ENCODE measurements at regions not wholly inside any gene's neighbourhood (a gene's known extent, or its start where the extent isn't known, plus 50 kb on each side); places are given as distances from the start of the nearest gene placed in this dataset.
"Not testable (repeated sequence)": the region's sequence is repeated elsewhere in the genome, so short reads cannot be mapped to it uniquely, and the experiment has no call there.

- no peak for DNase-seq
These were observed 1023.5 kb downstream of the PCDH17 start for GRCh38 chr13:58655086-58655485.

GRCh38 chr13:58660826-58661225 is 1029.3 kb downstream of the PCDH17 start:
- no peak for DNase-seq

GRCh38 chr13:58666331-58666730 is 1034.8 kb downstream of the PCDH17 start:
- DNase-seq, result no peak

- no peak for DNase-seq
These were observed 1035.6 kb downstream of the PCDH17 start for GRCh38 chr13:58667096-58667495.

- no peak for DNase-seq
These were observed 1048.6 kb downstream of the PCDH17 start for GRCh38 chr13:58680115-58680514.

GRCh38 chr13:58682616-58683015 is 1051.1 kb downstream of the PCDH17 start:
- DNase-seq, result no peak

GRCh38 chr13:58687148-58687547 is 1055.6 kb downstream of the PCDH17 start:
- no peak for DNase-seq

GRCh38 chr13:58698531-58698930 is 1067.0 kb downstream of the PCDH17 start:
- DNase-seq, result no peak

GRCh38 chr13:58704953-58705352 is 1073.4 kb downstream of the PCDH17 start:
- DNase-seq, result no peak

- no peak for DNase-seq
These were observed 1074.9 kb downstream of the PCDH17 start for GRCh38 chr13:58706421-58706820.

- DNase-seq, result peak; percentile 3
These were observed 1080.6 kb downstream of the PCDH17 start for GRCh38 chr13:58712191-58712590.

GRCh38 chr13:58714016-58714415 is 1082.5 kb downstream of the PCDH17 start:
- DNase-seq, result not testable (repeated sequence)

GRCh38 chr13:58721273-58721672 is 1089.7 kb downstream of the PCDH17 start:
- no peak for DNase-seq

- DNase-seq, result no peak
These were observed 1096.6 kb downstream of the PCDH17 start for GRCh38 chr13:58728126-58728525.

GRCh38 chr13:58729361-58729760 is 1097.8 kb downstream of the PCDH17 start:
- no peak for DNase-seq

GRCh38 chr13:58744686-58745085 is 1113.1 kb downstream of the PCDH17 start:
- DNase-seq, result no peak

- DNase-seq, result no peak
These were observed 1136.0 kb downstream of the PCDH17 start for GRCh38 chr13:58767566-58767965.

- DNase-seq, result no peak
These were observed 1141.8 kb downstream of the PCDH17 start for GRCh38 chr13:58773280-58773859.

- DNase-seq, result peak; percentile 15
These were observed 1151.2 kb downstream of the PCDH17 start for GRCh38 chr13:58782736-58783135.

GRCh38 chr13:58792854-58793253 is 1161.3 kb downstream of the PCDH17 start:
- no peak for DNase-seq

- DNase-seq, result no peak
These were observed 1164.2 kb downstream of the PCDH17 start for GRCh38 chr13:58795715-58796114.

GRCh38 chr13:58804832-58805231 is 1173.3 kb downstream of the PCDH17 start:
- no peak for DNase-seq

- no peak for DNase-seq
These were observed 1174.9 kb downstream of the PCDH17 start for GRCh38 chr13:58806401-58806800.

- DNase-seq, result no peak
These were observed 1192.2 kb downstream of the PCDH17 start for GRCh38 chr13:58823701-58824100.

- no peak for DNase-seq
These were observed 1196.4 kb downstream of the PCDH17 start for GRCh38 chr13:58827904-58828303.

- DNase-seq, result no peak
These were observed 1199.3 kb downstream of the PCDH17 start for GRCh38 chr13:58830841-58831240.
